ENCODE measurements at regions not wholly inside any gene's neighbourhood (a gene's known extent, or its start where the extent isn't known, plus 50 kb on each side); places are given as distances from the start of the nearest gene placed in this dataset.

DNA sequence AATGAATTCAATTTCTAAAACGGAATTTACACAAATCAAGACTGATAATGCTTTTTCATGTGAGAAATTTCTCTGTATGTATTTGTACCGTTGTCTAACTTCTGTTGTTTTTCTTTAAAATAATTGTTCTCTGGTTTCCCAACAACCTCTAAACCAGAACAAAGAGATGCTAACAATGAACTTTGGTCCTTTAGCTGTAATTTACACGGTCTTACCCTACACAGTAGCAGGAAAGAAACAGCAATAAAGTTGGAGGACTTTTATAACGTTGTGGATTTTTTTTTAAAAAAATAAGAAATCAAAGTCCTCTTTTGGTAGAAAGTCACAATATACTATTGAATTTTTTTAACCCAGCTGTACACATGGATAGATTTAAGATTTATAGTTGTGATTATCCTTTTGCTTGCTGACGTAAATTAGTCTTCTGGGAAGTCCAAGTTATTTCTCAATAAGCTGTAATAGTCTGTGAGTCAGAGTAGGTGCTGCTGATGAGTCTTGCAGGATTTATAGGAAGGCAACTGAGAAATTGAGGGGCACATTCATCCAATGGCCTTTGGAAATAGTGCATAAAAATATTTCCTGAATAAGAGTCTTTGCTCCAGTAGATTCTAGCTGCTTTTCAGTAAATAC, 76.8 kb upstream of the PCSK1 start:
- TF ChIP-seq, protein P1, sequence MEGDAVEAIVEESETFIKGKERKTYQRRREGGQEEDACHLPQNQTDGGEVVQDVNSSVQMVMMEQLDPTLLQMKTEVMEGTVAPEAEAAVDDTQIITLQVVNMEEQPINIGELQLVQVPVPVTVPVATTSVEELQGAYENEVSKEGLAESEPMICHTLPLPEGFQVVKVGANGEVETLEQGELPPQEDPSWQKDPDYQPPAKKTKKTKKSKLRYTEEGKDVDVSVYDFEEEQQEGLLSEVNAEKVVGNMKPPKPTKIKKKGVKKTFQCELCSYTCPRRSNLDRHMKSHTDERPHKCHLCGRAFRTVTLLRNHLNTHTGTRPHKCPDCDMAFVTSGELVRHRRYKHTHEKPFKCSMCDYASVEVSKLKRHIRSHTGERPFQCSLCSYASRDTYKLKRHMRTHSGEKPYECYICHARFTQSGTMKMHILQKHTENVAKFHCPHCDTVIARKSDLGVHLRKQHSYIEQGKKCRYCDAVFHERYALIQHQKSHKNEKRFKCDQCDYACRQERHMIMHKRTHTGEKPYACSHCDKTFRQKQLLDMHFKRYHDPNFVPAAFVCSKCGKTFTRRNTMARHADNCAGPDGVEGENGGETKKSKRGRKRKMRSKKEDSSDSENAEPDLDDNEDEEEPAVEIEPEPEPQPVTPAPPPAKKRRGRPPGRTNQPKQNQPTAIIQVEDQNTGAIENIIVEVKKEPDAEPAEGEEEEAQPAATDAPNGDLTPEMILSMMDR (IDR thresholded peaks at IDR 0.05): no peak
- TF ChIP-seq POLR2A (IDR thresholded peaks at IDR 0.05): no peak

Data from esophagus squamous epithelium (tissue), 4 donors.